ENCODE measurements at regions not wholly inside any gene's neighbourhood (a gene's known extent, or its start where the extent isn't known, plus 50 kb on each side); places are given as distances from the start of the nearest gene placed in this dataset.
"Not testable (repeated sequence)": the region's sequence is repeated elsewhere in the genome, so short reads cannot be mapped to it uniquely, and the experiment has no call there.

GRCh38 chr21:35597750-35598339, 462.5 kb downstream of the SETD4 start:
- Histone ChIP-seq H3K9me3 (no peaks in the 10 kb centered on the region), H3K36me3 (no peaks in the 10 kb centered on the region), H3K4me3 (no peak overlapping the region), H3K27ac (no peak overlapping the region), H3K27me3 (peaks cover 6% of the 10 kb centered on the region), H3K4me1 (no peaks in the 10 kb centered on the region)
- no peak for TF ChIP-seq CTCF (IDR thresholded peaks at IDR 0.05)
- TF ChIP-seq POLR2AphosphoS5 (IDR thresholded peaks at IDR 0.05), result no peak
- no peak for TF ChIP-seq EP300 (IDR thresholded peaks at IDR 0.05)
- TF ChIP-seq POLR2A (IDR thresholded peaks at IDR 0.05), result no peak
- DNase-seq (ENCODE audit: low spot score in 2 of 2), result no peak
- WGBS, result 93% methylated on average over 7 of the region's 7 CpGs

- H3K27me3 ChIP-seq, result peaks cover 6% of the 10 kb centered on the region
- WGBS, result 95% methylated on average over 5 of the region's 5 CpGs
- TF ChIP-seq POLR2AphosphoS5 (IDR thresholded peaks at IDR 0.05), result no peak
- H3K4me3 ChIP-seq, result no peak overlapping the region
- no peaks in the 10 kb centered on the region for H3K36me3 ChIP-seq
- H3K9me3 ChIP-seq, result no peaks in the 10 kb centered on the region
- no peak overlapping the region for H3K27ac ChIP-seq
- DNase-seq (ENCODE audit: low spot score in 2 of 2), result no peak
- no peaks in the 10 kb centered on the region for H3K4me1 ChIP-seq
Measured at GRCh38 chr21:35594905-35595304, 465.4 kb downstream of the SETD4 start.

DNA sequence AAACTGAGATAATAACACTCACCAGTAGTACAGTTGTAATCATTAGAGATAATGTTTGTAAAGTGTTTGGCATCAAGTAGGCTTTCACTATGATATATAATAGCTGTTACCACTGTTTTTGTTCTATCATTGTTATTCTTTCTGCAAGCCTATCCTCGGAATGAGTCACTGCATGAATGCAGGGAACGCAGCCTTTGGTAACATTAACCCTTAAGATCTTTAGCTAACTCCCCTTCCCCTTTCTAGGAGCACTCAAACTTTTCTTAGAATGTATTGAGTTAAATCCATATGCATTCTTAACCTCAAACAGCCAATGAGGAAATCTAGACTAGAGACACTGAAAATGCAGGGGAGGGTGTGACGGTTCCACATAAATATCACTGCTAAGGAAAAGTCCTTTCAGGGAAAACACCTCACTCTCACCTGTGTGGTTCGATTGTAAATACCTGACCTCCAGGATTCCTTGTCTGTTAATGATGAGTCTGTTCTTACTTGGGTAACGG, 467.3 kb downstream of the SETD4 start:
- peaks cover 5% of the 10 kb centered on the region for H3K27me3 ChIP-seq
- no peak overlapping the region for H3K4me3 ChIP-seq
- H3K9me3 ChIP-seq, result no peaks in the 10 kb centered on the region
- no peak for TF ChIP-seq CTCF (IDR thresholded peaks at IDR 0.05)
- no peak for TF ChIP-seq EP300 (IDR thresholded peaks at IDR 0.05)
- TF ChIP-seq POLR2A (IDR thresholded peaks at IDR 0.05), result no peak
- 39% methylated on average over 5 of the region's 5 CpGs for WGBS
- no peak overlapping the region for H3K27ac ChIP-seq
- DNase-seq (ENCODE audit: low spot score in 2 of 2), result no peak
- H3K36me3 ChIP-seq, result no peaks in the 10 kb centered on the region
- H3K4me1 ChIP-seq, result no peaks in the 10 kb centered on the region

DNA sequence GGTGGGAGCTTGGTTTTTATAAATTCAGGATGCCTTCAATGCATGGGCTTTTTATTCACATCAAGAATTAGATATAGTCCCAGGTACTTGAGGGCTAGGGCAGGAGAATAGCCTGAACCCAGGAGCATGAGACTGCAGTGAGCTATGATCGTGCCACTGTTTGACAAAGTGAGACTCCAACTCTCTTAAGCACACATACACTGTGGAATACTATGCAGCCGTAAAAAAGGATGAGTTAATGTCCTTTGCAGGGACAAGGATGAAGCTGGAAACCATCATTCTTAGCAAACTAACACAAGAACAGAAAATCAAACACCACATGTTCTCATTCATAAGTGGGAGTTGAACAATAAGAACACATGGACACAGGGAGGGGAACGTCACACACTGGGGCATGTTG, 470.0 kb downstream of the SETD4 start:
- not testable (repeated sequence) for H3K4me1 ChIP-seq; H3K4me3 ChIP-seq; H3K27me3 ChIP-seq; H3K9me3 ChIP-seq; H3K27ac ChIP-seq; H3K36me3 ChIP-seq; DNase-seq (ENCODE audit: low spot score in 2 of 2)
- WGBS, result 91% methylated on average over 3 of the region's 3 CpGs

GRCh38 chr21:35587841-35588380, 472.4 kb downstream of the SETD4 start:
- Histone ChIP-seq H3K27me3 (no peaks in the 10 kb centered on the region), H3K4me3 (no peak overlapping the region), H3K36me3 (no peaks in the 10 kb centered on the region), H3K9me3 (no peaks in the 10 kb centered on the region), H3K4me1 (no peaks in the 10 kb centered on the region), H3K27ac (no peak overlapping the region)
- DNase-seq (ENCODE audit: low spot score in 2 of 2), result no peak
- WGBS, result 93% methylated on average over 8 of the region's 8 CpGs
- no peak for TF ChIP-seq CTCF (IDR thresholded peaks at IDR 0.05)
- TF ChIP-seq EP300 (IDR thresholded peaks at IDR 0.05), result no peak
- no peak for TF ChIP-seq POLR2A (IDR thresholded peaks at IDR 0.05)
- no peak for TF ChIP-seq POLR2AphosphoS5 (IDR thresholded peaks at IDR 0.05)

DNA sequence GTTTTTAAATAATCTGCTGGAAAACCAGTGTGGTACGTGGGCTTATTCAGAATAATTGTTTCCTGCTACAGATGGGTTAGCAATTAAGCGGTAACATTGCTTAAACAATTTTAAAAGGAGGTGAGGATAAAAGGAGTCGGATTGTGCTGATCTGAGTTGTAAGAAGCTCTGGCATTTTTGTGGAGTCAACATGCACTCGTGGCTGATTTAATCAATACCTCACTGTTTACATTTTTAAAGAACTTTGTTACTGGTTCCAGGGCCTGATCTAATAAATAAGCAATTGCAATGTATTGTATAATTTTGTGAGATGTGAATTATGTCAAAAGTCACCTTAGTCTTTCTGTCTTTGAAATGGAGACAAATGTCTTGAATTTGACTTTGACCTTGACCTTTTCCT, 474.0 kb downstream of the SETD4 start:
- DNase-seq (ENCODE audit: low spot score in 2 of 2), result no peak
- WGBS, result 72% methylated on average over 4 of the region's 4 CpGs

More for the DNA sequence above, 474.0 kb downstream of the SETD4 start:
- Histone ChIP-seq H3K36me3 (no peaks in the 10 kb centered on the region), H3K27me3 (no peaks in the 10 kb centered on the region), H3K9me3 (no peaks in the 10 kb centered on the region), H3K4me3 (no peak overlapping the region), H3K4me1 (peaks cover 4% of the 10 kb centered on the region), H3K27ac (no peak overlapping the region)
- TF ChIP-seq POLR2A (IDR thresholded peaks at IDR 0.05) (no peak), CTCF (IDR thresholded peaks at IDR 0.05) (no peak), POLR2AphosphoS5 (IDR thresholded peaks at IDR 0.05) (no peak), EP300 (IDR thresholded peaks at IDR 0.05) (no peak)

Data from suprapubic skin (tissue), 4 donors.